Psoas muscle (tissue), 7 donors: ENCODE measurements at regions not wholly inside any gene's neighbourhood (a gene's known extent, or its start where the extent isn't known, plus 50 kb on each side); places are given as distances from the start of the nearest gene placed in this dataset.
A peak's percentile ranks its signal among the peaks of the same experiment; 100 is the strongest.

ENCODE experiments used
- ATAC-seq, 4 donors: fragments of 200-7000 bp; cut with Tn5 transposase; one replicate each; pipeline ENCODE4 v1.9.1; 2020; ENCODE audit warnings: moderate library complexity in 3 of 4, mild to moderate bottlenecking in 2 of 4
- DNase-seq, 2 donors: peaks; one replicate each; pipeline ENCODE4 v3.0.0-alpha.2; 2020
- H3K27ac ChIP-seq: fragments of 200-600 bp; one replicate; pipeline ENCODE4 v1.8.0; 2022
- H3K27me3 ChIP-seq, 3 donors: fragments of 200-600 bp in 1 of 3; one replicate each; pipeline versions ENCODE4 v1.6.1 to v1.8.0; 2013 to 2022; ENCODE audit warnings: low read length in 2 of 3, mild to moderate bottlenecking in 2 of 3, moderate library complexity in 1 of 3; ENCODE audit not compliant: insufficient read depth in 3 of 3
- H3K36me3 ChIP-seq, 2 donors: fragments of 200-600 bp in 1 of 2; one replicate each; pipeline versions ENCODE4 v1.6.1 to v1.8.0; 2013 to 2022; ENCODE audit warnings: low read depth in 1 of 2, mild to moderate bottlenecking in 1 of 2, moderate library complexity in 1 of 2; ENCODE audit not compliant: insufficient read depth in 1 of 2
- H3K4me1 ChIP-seq: fragments of 200-600 bp; one replicate; pipeline ENCODE4 v1.8.0; 2022
- H3K4me3 ChIP-seq: fragments of 200-600 bp; one replicate; pipeline ENCODE4 v1.8.0; 2022; ENCODE audit warnings: mild to moderate bottlenecking
- H3K9me3 ChIP-seq: fragments of 200-600 bp; one replicate; pipeline ENCODE4 v1.8.0; 2022
- CTCF ChIP-seq: fragments of 200-600 bp; IDR thresholded peaks from one replicate; pipeline ENCODE4 v1.8.0; 2022; ENCODE audit warnings: antibody characterized with exemption
- WGBS, 3 donors: extraction: QIAGEN DNeasy Blood & Tissue Kit; methylation state at CpG; one replicate each; pipeline versions ENCODE4 v1.1.6 to v1.1.7; 2013; 5-methylcytosine and 5-hydroxymethylcytosine counted together
- intact Hi-C, 2 donors: fragments of 100-400 bp; cut with DNase I; formaldehyde crosslinking; loops; one replicate each; pipeline versions ENCODE4 v1.11.0 to v1.14.2; 2022
- donor health status: healthy with polysubstance abuse.
- donor health status: DM: no; HTN: no; CAD: no; lungs with moderate emphysema.
- donor health status: Bipolar disorder and iron deficiency.
- donor health status: healthy.
- donor health status: DM: yes; HTN: yes; CAD: no.
- donor health status: DM: no; HTN: no; CAD: no.
- donor health status: DM: yes; HTN: yes; CAD: no.

DNA sequence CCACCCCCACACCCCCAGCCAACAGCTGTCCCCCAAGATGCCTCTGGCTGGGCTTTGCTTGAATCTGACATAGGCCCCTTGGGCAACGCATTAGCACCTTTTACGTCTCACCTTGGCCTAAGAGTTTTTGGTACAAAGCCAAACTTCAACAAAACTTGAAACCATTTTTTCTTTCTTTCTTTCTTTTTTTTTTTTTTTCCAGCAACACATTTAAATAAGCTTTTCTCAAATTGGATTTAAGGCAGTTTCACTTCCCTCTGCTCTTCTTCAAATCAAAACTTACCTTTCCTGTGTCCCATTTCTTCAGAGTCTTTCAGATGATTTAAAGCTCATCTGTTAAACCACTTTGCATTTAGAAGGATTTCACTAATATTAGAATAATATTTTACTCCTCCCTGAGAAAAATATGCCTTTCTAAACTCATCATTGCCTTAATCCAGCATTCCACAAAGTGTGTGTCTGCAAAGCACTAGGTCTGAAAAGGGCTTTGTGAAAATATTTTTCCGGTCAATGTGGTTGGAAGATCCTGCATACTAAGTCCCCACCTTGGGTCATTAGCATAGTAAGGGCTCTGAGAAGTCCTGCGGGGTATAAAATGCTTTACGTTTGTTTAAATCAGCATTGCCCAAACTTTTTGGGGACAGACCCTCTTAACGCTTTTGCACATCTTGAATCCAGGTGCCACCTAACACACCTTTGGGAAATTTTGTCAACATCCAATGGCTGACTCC, 217.0 kb downstream of the TLE3 start:
- Histone ChIP-seq H3K36me3 (no peaks in the 10 kb centered on the region), H3K4me3 (no peak overlapping the region), H3K27me3 (no peaks in the 10 kb centered on the region), H3K27ac (no peak overlapping the region), H3K4me1 (no peaks in the 10 kb centered on the region), H3K9me3 (no peaks in the 10 kb centered on the region)
- no peak for ATAC-seq
- no peak for TF ChIP-seq CTCF
- WGBS, 3 donors, result 88 to 92% (median 89%) methylated on average over 6 of the region's 6 CpGs
- DNase-seq, result no peak
- intact Hi-C loops, result no loop called here

DNA sequence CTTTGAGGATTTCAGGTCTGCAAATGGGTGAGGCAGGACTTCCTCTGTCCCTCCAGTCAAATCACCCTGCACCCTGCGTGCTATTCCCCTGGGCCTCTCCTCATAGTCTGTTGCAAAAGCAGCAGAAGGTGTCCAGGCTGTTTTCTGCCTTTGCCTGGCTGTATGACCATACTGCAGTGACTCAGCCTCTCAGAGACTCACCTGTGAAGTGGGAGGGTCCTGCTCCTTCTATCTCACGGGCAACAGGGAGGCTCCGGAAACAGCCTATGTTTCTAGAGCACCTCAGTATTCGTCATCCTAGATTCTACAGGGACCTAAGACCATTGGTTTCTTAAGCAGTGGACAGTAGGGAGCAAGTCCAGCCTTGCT, 216.4 kb downstream of the TLE3 start:
- intact Hi-C loops, result no loop called here
- DNase-seq (no peak), ATAC-seq (no peak)
- Histone ChIP-seq H3K36me3 (no peaks in the 10 kb centered on the region), H3K4me3 (no peak overlapping the region), H3K4me1 (no peaks in the 10 kb centered on the region), H3K9me3 (no peaks in the 10 kb centered on the region), H3K27ac (no peak overlapping the region), H3K27me3 (no peaks in the 10 kb centered on the region)
- WGBS, 3 donors, result 86 to 88% (median 87%) methylated on average over 4 of the region's 4 CpGs
- TF ChIP-seq CTCF, result no peak

DNA sequence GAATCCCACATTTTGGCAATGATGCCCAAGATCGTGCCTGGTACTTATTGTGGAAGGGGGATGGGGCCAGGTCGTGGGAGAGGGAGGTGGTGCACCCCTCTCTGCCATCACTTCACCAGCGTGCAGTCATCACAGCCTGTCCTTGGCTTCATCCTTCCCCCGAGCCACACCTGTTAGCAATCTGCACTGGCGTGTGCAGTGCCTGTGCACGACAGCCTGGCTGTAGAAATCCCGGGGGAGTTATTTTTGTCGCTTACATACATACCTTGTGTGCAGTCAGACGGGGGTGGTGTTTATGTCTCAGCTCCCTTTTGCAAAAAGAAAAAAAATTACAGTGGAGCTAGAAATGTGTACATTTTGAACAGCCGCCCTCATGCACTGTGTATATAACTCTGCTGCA, 216.0 kb downstream of the TLE3 start:
- 33 to 41% (median 34%) methylated on average over 10 of the region's 10 CpGs for WGBS, 3 donors
- intact Hi-C loops, result no loop called here
- TF ChIP-seq CTCF, result no peak
- Histone ChIP-seq H3K36me3 (no peaks in the 10 kb centered on the region), H3K27me3 (no peaks in the 10 kb centered on the region), H3K9me3 (no peaks in the 10 kb centered on the region), H3K27ac (no peak overlapping the region), H3K4me1 (no peaks in the 10 kb centered on the region), H3K4me3 (no peak overlapping the region)
- DNase-seq (no peak), ATAC-seq (peak in 2 of 4 donors; percentile 67 to 76)

- no peaks in the 10 kb centered on the region for H3K27me3 ChIP-seq
- ATAC-seq, result no peak
- intact Hi-C loops, result no loop called here
Measured at GRCh38 chr15:69883306-69883705, 214.4 kb downstream of the TLE3 start.

More at GRCh38 chr15:69883306-69883705, 214.4 kb downstream of the TLE3 start:
- no peaks in the 10 kb centered on the region for H3K36me3 ChIP-seq
- WGBS, 3 donors, result 94 to 97% (median 97%) methylated on average over 2 of the region's 2 CpGs
- no peak for TF ChIP-seq CTCF
- H3K4me3 ChIP-seq, result no peak overlapping the region
- no peak for DNase-seq
- H3K4me1 ChIP-seq, result no peaks in the 10 kb centered on the region
- H3K27ac ChIP-seq, result no peak overlapping the region
- no peaks in the 10 kb centered on the region for H3K9me3 ChIP-seq
